Tibial nerve (tissue), 4 donors: ENCODE measurements at regions not wholly inside any gene's neighbourhood (a gene's known extent, or its start where the extent isn't known, plus 50 kb on each side); places are given as distances from the start of the nearest gene placed in this dataset.

ENCODE experiments used
- DNase-seq, 2 donors: peaks; one replicate each; pipeline ENCODE4 v3.0.0-alpha.2; 2019; ENCODE audit warnings: low spot score in 2 of 2
- H3K27ac ChIP-seq, 4 donors: fragments of 200-600 bp; sonication (generic) in 3 of 4; one replicate each; pipeline ENCODE4 v1.5.1; 2017 to 2019; ENCODE audit warnings: mild to moderate bottlenecking in 1 of 4
- H3K27me3 ChIP-seq, 2 donors: fragments of 200-600 bp; sonication (generic) in 1 of 2; one replicate each; pipeline versions ENCODE4 v1.5.1 to v1.6.0; 2017 to 2019
- H3K36me3 ChIP-seq, 3 donors: fragments of 200-600 bp; sonication (generic); one replicate each; pipeline ENCODE4 v1.5.1; 2018 to 2019
- H3K4me1 ChIP-seq, 4 donors: fragments of 200-600 bp; sonication (generic) in 3 of 4; one replicate each; pipeline ENCODE4 v1.5.1; 2017 to 2019
- H3K4me3 ChIP-seq, 4 donors: fragments of 200-600 bp; sonication (generic) in 3 of 4; one replicate each; pipeline ENCODE4 v1.5.1; 2017 to 2019; ENCODE audit warnings: mild to moderate bottlenecking in 1 of 4, moderate library complexity in 1 of 4
- H3K9me3 ChIP-seq, 4 donors: fragments of 200-600 bp; sonication (generic) in 3 of 4; one replicate each; pipeline ENCODE4 v1.5.1; 2017 to 2019
- EP300 ChIP-seq, 2 donors: sonication (generic); formaldehyde crosslinking; IDR thresholded peaks; one replicate each; pipeline ENCODE4 v1.6.1; 2017; ENCODE audit warnings: antibody characterized with exemption in 2 of 2, mild to moderate bottlenecking in 1 of 2
- POLR2A ChIP-seq, 2 donors: fragments of 450-650 bp; IDR thresholded peaks; one replicate each; pipeline ENCODE4 v1.6.1; 2017; ENCODE audit warnings: antibody characterized with exemption in 2 of 2, mild to moderate bottlenecking in 2 of 2, moderate library complexity in 2 of 2
- WGBS, 2 donors: methylation state at CpG; one replicate each; pipeline ENCODE4 v1.1.5; 2018; 5-methylcytosine and 5-hydroxymethylcytosine counted together
- TF ChIP-seq, protein P1 (sequence below), 5 experiments: fragments of 200-600 bp in 3 of 5; fragments of 450-650 bp in 2 of 5; sonication (generic) in 3 of 5; IDR thresholded peaks; one replicate each; pipeline ENCODE4 v1.5.1; 2016 to 2019; ENCODE audit warnings: antibody characterized with exemption in 5 of 5, mild to moderate bottlenecking in 3 of 5, moderate library complexity in 2 of 5

DNA sequence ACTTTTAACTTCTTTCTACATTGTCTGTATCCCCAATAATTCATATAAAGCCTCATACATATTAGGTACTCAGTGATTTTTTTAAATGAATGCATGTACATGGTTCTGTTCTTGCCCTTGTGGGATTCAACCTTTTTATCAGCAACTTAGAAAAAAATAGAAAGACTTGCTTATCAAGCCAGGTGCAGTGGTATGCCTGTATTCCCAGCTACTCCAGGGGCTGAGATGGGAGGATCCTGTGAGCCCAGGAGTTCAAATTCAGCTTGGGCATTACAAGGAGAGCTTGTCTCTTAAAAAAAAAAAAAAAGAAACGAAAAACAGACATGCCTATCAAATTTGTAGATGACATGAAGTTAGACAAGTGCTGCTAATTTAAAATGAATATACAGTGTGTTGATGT lies 54.2 kb upstream of the MYCBP2 start:
- H3K27ac ChIP-seq = no peak overlapping the region
- peaks cover 0 to 6% (median 0%) of the 10 kb centered on the region in 4 donors for H3K4me1 ChIP-seq
- TF ChIP-seq, protein P1, sequence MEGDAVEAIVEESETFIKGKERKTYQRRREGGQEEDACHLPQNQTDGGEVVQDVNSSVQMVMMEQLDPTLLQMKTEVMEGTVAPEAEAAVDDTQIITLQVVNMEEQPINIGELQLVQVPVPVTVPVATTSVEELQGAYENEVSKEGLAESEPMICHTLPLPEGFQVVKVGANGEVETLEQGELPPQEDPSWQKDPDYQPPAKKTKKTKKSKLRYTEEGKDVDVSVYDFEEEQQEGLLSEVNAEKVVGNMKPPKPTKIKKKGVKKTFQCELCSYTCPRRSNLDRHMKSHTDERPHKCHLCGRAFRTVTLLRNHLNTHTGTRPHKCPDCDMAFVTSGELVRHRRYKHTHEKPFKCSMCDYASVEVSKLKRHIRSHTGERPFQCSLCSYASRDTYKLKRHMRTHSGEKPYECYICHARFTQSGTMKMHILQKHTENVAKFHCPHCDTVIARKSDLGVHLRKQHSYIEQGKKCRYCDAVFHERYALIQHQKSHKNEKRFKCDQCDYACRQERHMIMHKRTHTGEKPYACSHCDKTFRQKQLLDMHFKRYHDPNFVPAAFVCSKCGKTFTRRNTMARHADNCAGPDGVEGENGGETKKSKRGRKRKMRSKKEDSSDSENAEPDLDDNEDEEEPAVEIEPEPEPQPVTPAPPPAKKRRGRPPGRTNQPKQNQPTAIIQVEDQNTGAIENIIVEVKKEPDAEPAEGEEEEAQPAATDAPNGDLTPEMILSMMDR (IDR thresholded peaks at IDR 0.05) = no peak
- WGBS, 2 donors = 72 to 80% methylated on average over 1 of the region's 1 CpG
- no peak overlapping the region for H3K4me3 ChIP-seq
- H3K9me3 ChIP-seq = no peaks in the 10 kb centered on the region
- DNase-seq = no peak
- no peaks in the 10 kb centered on the region for H3K36me3 ChIP-seq
- H3K27me3 ChIP-seq = no peaks in the 10 kb centered on the region

DNA sequence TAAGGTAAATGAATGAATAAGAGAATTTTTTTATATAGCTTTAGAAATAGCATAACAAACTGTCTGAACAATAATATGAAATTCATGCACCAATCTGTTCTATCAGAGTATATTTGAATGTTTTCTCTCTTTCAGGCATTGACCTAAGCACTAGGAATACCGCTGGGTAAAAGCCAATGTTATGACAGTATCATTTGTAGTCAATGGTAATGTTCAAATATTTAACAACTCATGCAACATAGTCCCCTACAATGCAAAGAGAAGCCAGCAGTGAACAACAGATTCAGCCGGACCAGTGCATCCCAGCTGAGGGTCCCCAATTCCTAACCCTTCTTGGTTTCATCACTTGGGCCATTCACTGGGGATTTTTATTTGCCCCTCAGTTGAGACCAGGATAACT lies 52.6 kb upstream of the MYCBP2 start:
- no peak for DNase-seq

DNA sequence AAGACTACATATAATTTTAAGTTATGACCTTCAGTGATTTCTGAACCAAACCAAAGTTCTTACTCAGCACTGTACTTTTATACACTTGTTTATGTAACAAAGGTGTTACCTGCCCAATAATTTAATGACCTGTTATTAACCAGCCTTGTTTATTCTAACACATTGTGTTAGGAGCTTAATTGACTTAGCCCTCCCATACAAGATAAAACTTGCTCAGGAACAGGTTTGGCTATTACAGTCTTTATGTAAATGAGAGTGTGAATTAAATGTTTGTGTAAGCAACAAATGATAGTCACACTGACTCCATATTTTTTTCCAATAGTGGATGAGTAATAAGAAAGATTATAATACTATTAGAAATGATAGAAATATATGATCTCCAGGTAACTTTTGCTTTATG lies 51.8 kb upstream of the MYCBP2 start:
- Histone ChIP-seq H3K4me1 (peaks cover 0 to 3% (median 0%) of the 10 kb centered on the region in 4 donors), H3K4me3 (no peak overlapping the region), H3K36me3 (no peaks in the 10 kb centered on the region), H3K9me3 (no peaks in the 10 kb centered on the region), H3K27me3 (no peaks in the 10 kb centered on the region), H3K27ac (no peak overlapping the region)
- TF ChIP-seq EP300 (IDR thresholded peaks at IDR 0.05) (no peak), POLR2A (IDR thresholded peaks at IDR 0.05) (no peak)
- TF ChIP-seq, protein P1 (IDR thresholded peaks at IDR 0.05) = no peak
- DNase-seq = no peak

More for the DNA sequence above, 52.6 kb upstream of the MYCBP2 start:
- peaks cover 0 to 6% (median 0%) of the 10 kb centered on the region in 4 donors for H3K4me1 ChIP-seq
- H3K4me3 ChIP-seq = no peak overlapping the region
- H3K9me3 ChIP-seq = no peaks in the 10 kb centered on the region
- TF ChIP-seq, protein P1 (IDR thresholded peaks at IDR 0.05) = no peak
- no peak for TF ChIP-seq EP300 (IDR thresholded peaks at IDR 0.05)
- no peak for TF ChIP-seq POLR2A (IDR thresholded peaks at IDR 0.05)
- H3K36me3 ChIP-seq = no peaks in the 10 kb centered on the region
- H3K27ac ChIP-seq = no peak overlapping the region
- H3K27me3 ChIP-seq = no peaks in the 10 kb centered on the region
- 57 to 70% methylated on average over 2 of the region's 2 CpGs for whole genome bisulfite sequencing, 2 donors

DNA sequence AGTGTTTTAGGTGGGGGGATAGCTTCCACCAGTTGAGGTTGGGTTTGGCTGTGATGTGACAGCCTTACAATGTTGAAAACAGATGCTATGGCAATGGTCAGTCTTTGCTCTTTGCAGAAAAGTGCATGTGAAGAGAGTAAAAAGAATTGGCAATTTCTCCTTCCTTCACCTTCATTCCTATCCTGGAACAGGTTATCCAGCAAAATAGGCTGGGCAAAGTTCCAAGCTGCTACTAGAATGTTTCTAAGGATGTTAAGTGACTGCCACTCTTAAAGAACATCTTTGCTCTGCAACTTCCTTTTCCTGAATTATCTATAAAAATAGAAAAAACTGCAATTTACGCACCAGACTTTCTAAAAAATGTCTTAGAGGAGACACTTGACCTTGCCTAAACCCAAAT lies 50.1 kb upstream of the MYCBP2 start:
- TF ChIP-seq, protein P1 (IDR thresholded peaks at IDR 0.05) = no peak
- TF ChIP-seq POLR2A (IDR thresholded peaks at IDR 0.05) (no peak), EP300 (IDR thresholded peaks at IDR 0.05) (no peak)
- Histone ChIP-seq H3K27me3 (no peaks in the 10 kb centered on the region), H3K4me1 (peaks cover 0 to 3% (median 0%) of the 10 kb centered on the region in 4 donors), H3K4me3 (no peak overlapping the region), H3K36me3 (no peaks in the 10 kb centered on the region), H3K9me3 (no peaks in the 10 kb centered on the region), H3K27ac (no peak overlapping the region)
- 61 to 62% methylated on average over 1 of the region's 1 CpG for WGBS, 2 donors
- DNase-seq = no peak
